ENCODE measurements at regions not wholly inside any gene's neighbourhood (a gene's known extent, or its start where the extent isn't known, plus 50 kb on each side); places are given as distances from the start of the nearest gene placed in this dataset. TPM values are rescaled to one million over a fixed set of nuclear protein-coding genes. Genes with fewer than 3 reads are reported as not detected.

GRCh38 chr2:17995593-17995992 is 117.1 kb downstream of the KCNS3 start:
- H3K4me2 ChIP-seq (replicated peaks; ENCODE audit: low read depth, low read length, poor library complexity, severe bottlenecking): no peak overlapping the region
- POLR2A ChIA-PET: no interaction called here
- ATAC-seq (ENCODE audit: low read depth): no peak
- peaks cover 5% of the 10 kb centered on the region for H3K9me3 Mint-ChIP-seq (ENCODE audit: insufficient read depth)
- H3K27me3 ChIP-seq (replicated peaks in 1 of 4; ENCODE audit: control extremely low read depth in 1 of 4, control insufficient read depth in 3 of 4, insufficient read depth in 4 of 4, low read length in 3 of 4): no peaks in the 10 kb centered on the region
- CTCF ChIA-PET: interaction anchor here (0.6 kb wide), 1 partner anchor 37 kb away, joined by 4 read pairs; no protein-coding TSS in a partner anchor
- H2AFZ ChIP-seq (ENCODE audit: insufficient read depth, low read depth, low read length, poor library complexity, severe bottlenecking): no peak overlapping the region
- H3K79me2 ChIP-seq (ENCODE audit: control insufficient read depth, insufficient read depth, low read length): no peaks in the 10 kb centered on the region
- no peaks in the 10 kb centered on the region for H3K4me1 ChIP-seq (ENCODE audit: control insufficient read depth in 2 of 2, insufficient read depth in 2 of 2, low read length in 2 of 2)
- no peak overlapping the region for H3K4me3 Mint-ChIP-seq
- H3K27me3 Mint-ChIP-seq: peaks cover 10% of the 10 kb centered on the region
- no peaks in the 10 kb centered on the region for H3K36me3 ChIP-seq (replicated peaks in 1 of 2; ENCODE audit: control extremely low read depth in 1 of 2, control insufficient read depth in 1 of 2, extremely low read depth in 1 of 2, insufficient read depth in 2 of 2, low read length in 1 of 2)
- H4K20me1 ChIP-seq (ENCODE audit: control insufficient read depth, insufficient read depth, low read length, poor library complexity, severe bottlenecking): no peaks in the 10 kb centered on the region
- no peak for DNase-seq
- H3K9ac ChIP-seq (ENCODE audit: low read length): no peak overlapping the region
- TF ChIP-seq EZH2 (IDR thresholded peaks at IDR 0.05; ENCODE audit: borderline replicate concordance, insufficient read depth, low read depth, low read length, poor library complexity, severe bottlenecking) (no peak), CTCF (IDR thresholded peaks at IDR 0.05) (no peak)
- H3K4me1 Mint-ChIP-seq: no peaks in the 10 kb centered on the region
- H3K27ac ChIP-seq (ENCODE audit: low read length in 2 of 2): no peak overlapping the region
- no peak overlapping the region for H3K4me3 ChIP-seq (ENCODE audit: control extremely low read depth in 1 of 5, extremely low read depth in 1 of 5, insufficient read depth in 1 of 5, low read depth in 2 of 5, low read length in 4 of 5)
- intact Hi-C loops (cut with micrococcal nuclease): no loop called here
- 81% methylated on average over 5 of the region's 5 CpGs for WGBS (ENCODE audit: insufficient coverage)
- peaks cover 0 to 11% (median 0%) of the 10 kb centered on the region in 3 donors for H3K9me3 ChIP-seq (ENCODE audit: control extremely low read depth in 1 of 3, control insufficient read depth in 2 of 3, insufficient read depth in 1 of 3, low read length in 2 of 3)
- no peak overlapping the region for H3K27ac Mint-ChIP-seq

Small RNA genes in the stretch of these regions (small RNA-seq; reads per million reads assigned to genes)
- not detected for gene RF00561 (ENCODE audit: insufficient read length, low read depth, low replicate concordance)

All from B cell (primary cell).